ENCODE measurements at regions not wholly inside any gene's neighbourhood (a gene's known extent, or its start where the extent isn't known, plus 50 kb on each side); places are given as distances from the start of the nearest gene placed in this dataset.

DNA sequence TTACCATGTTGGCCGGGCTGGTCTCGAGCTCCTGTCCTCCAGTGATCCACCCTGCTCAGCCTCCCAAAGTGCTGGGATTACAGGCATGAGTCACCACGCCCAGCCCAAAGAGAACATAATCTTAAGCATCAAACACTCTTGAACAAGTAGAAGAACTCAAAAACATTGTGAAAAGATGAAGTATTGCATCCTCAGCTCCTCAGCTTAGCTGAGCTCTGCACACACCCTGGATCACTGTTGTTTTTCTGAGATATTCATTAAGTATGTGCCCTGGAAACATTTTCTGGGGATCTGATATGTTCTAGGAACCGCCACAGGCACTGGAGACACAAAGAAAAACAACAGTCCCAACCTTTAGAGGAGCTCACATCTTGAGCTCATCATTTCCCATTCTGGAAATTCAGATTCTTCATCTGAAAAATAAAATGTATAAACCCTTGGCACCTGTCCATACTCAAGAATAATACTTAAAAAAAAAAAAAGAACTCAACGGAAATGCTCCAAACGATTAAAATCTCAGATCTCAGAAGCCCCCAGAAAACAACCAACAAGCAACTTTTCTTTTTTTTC, 62.2 kb upstream of the ZNF462 start:
- Mint-ChIP-seq H3K9me3 (peaks cover 8% of the 10 kb centered on the region), H3K27me3 (ENCODE audit: low read depth) (no peaks in the 10 kb centered on the region), H3K4me3 (no peak overlapping the region), H3K4me1 (peaks cover 6% of the 10 kb centered on the region; the same call in 1 of the 2 replicates), H3K36me3 (no peaks in the 10 kb centered on the region), H3K27ac (no peak overlapping the region)
- TF ChIP-seq, protein P1, sequence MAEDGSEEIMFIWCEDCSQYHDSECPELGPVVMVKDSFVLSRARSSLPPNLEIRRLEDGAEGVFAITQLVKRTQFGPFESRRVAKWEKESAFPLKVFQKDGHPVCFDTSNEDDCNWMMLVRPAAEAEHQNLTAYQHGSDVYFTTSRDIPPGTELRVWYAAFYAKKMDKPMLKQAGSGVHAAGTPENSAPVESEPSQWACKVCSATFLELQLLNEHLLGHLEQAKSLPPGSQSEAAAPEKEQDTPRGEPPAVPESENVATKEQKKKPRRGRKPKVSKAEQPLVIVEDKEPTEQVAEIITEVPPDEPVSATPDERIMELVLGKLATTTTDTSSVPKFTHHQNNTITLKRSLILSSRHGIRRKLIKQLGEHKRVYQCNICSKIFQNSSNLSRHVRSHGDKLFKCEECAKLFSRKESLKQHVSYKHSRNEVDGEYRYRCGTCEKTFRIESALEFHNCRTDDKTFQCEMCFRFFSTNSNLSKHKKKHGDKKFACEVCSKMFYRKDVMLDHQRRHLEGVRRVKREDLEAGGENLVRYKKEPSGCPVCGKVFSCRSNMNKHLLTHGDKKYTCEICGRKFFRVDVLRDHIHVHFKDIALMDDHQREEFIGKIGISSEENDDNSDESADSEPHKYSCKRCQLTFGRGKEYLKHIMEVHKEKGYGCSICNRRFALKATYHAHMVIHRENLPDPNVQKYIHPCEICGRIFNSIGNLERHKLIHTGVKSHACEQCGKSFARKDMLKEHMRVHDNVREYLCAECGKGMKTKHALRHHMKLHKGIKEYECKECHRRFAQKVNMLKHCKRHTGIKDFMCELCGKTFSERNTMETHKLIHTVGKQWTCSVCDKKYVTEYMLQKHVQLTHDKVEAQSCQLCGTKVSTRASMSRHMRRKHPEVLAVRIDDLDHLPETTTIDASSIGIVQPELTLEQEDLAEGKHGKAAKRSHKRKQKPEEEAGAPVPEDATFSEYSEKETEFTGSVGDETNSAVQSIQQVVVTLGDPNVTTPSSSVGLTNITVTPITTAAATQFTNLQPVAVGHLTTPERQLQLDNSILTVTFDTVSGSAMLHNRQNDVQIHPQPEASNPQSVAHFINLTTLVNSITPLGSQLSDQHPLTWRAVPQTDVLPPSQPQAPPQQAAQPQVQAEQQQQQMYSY (CRISPR knock-in tag; IDR thresholded peaks at IDR 0.05): no peak
- TF ChIP-seq, protein P2, sequence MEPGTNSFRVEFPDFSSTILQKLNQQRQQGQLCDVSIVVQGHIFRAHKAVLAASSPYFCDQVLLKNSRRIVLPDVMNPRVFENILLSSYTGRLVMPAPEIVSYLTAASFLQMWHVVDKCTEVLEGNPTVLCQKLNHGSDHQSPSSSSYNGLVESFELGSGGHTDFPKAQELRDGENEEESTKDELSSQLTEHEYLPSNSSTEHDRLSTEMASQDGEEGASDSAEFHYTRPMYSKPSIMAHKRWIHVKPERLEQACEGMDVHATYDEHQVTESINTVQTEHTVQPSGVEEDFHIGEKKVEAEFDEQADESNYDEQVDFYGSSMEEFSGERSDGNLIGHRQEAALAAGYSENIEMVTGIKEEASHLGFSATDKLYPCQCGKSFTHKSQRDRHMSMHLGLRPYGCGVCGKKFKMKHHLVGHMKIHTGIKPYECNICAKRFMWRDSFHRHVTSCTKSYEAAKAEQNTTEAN (CRISPR knock-in tag; IDR thresholded peaks at IDR 0.05): no peak
- TF ChIP-seq, protein P3, sequence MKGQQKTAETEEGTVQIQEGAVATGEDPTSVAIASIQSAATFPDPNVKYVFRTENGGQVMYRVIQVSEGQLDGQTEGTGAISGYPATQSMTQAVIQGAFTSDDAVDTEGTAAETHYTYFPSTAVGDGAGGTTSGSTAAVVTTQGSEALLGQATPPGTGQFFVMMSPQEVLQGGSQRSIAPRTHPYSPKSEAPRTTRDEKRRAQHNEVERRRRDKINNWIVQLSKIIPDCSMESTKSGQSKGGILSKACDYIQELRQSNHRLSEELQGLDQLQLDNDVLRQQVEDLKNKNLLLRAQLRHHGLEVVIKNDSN (CRISPR knock-in tag; IDR thresholded peaks at IDR 0.05): no peak
- TF ChIP-seq OVOL2 (CRISPR knock-in tag; IDR thresholded peaks at IDR 0.05; ENCODE audit: borderline replicate concordance) (no peak), ZBTB21 (CRISPR knock-in tag; IDR thresholded peaks at IDR 0.05; ENCODE audit: borderline replicate concordance) (no peak), RELA (CRISPR knock-in tag; IDR thresholded peaks at IDR 0.05; ENCODE audit: borderline replicate concordance) (no peak), NR3C1 (CRISPR knock-in tag; conservative IDR thresholded peaks at IDR 0.05; ENCODE audit: low read depth) (no peak), IRF2 (CRISPR knock-in tag; IDR thresholded peaks at IDR 0.05; ENCODE audit: borderline replicate concordance, low read depth) (no peak), ZNF263 (CRISPR knock-in tag; IDR thresholded peaks at IDR 0.05; ENCODE audit: low read depth) (no peak), NFATC4 (CRISPR knock-in tag; IDR thresholded peaks at IDR 0.05) (no peak)
- TF ChIP-seq, protein P4, sequence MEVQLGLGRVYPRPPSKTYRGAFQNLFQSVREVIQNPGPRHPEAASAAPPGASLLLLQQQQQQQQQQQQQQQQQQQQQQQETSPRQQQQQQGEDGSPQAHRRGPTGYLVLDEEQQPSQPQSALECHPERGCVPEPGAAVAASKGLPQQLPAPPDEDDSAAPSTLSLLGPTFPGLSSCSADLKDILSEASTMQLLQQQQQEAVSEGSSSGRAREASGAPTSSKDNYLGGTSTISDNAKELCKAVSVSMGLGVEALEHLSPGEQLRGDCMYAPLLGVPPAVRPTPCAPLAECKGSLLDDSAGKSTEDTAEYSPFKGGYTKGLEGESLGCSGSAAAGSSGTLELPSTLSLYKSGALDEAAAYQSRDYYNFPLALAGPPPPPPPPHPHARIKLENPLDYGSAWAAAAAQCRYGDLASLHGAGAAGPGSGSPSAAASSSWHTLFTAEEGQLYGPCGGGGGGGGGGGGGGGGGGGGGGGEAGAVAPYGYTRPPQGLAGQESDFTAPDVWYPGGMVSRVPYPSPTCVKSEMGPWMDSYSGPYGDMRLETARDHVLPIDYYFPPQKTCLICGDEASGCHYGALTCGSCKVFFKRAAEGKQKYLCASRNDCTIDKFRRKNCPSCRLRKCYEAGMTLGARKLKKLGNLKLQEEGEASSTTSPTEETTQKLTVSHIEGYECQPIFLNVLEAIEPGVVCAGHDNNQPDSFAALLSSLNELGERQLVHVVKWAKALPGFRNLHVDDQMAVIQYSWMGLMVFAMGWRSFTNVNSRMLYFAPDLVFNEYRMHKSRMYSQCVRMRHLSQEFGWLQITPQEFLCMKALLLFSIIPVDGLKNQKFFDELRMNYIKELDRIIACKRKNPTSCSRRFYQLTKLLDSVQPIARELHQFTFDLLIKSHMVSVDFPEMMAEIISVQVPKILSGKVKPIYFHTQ (CRISPR knock-in tag; IDR thresholded peaks at IDR 0.05): no peak
- TF ChIP-seq, protein P5, sequence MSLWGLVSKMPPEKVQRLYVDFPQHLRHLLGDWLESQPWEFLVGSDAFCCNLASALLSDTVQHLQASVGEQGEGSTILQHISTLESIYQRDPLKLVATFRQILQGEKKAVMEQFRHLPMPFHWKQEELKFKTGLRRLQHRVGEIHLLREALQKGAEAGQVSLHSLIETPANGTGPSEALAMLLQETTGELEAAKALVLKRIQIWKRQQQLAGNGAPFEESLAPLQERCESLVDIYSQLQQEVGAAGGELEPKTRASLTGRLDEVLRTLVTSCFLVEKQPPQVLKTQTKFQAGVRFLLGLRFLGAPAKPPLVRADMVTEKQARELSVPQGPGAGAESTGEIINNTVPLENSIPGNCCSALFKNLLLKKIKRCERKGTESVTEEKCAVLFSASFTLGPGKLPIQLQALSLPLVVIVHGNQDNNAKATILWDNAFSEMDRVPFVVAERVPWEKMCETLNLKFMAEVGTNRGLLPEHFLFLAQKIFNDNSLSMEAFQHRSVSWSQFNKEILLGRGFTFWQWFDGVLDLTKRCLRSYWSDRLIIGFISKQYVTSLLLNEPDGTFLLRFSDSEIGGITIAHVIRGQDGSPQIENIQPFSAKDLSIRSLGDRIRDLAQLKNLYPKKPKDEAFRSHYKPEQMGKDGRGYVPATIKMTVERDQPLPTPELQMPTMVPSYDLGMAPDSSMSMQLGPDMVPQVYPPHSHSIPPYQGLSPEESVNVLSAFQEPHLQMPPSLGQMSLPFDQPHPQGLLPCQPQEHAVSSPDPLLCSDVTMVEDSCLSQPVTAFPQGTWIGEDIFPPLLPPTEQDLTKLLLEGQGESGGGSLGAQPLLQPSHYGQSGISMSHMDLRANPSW (CRISPR knock-in tag; conservative IDR thresholded peaks at IDR 0.05; ENCODE audit: low read depth): no peak
- TF ChIP-seq, protein P6, sequence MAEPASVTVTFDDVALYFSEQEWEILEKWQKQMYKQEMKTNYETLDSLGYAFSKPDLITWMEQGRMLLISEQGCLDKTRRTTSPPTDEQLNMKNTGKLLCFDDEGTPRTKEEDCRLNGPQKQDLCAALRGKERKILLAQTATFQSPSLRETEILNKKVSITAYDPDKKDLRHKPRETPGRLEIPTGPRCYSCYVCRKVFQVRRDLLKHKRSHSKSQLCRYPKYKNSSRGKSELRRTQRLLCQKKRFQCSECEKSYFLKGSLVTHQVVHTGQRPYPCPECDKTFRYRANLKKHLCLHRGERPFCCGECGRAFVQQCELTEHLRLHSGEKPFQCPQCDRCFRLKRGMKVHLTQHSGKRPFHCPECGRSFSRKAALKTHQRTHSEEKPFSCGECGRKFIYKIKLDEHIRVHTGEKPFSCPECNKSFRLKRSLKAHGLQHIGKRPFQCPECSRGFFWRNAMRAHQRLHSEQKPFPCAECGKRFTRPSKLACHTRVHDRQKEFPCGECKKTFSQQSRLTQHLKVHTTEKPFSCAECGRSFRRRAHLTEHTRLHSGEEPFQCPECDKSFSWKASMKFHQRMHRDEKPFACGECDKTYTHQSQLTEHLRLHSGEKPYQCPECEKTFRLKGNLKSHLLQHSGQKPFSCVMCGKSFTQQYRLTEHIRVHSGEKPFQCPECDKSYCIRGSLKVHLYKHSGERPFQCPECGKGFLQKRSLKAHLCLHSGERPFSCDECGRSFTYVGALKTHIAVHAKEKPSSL (CRISPR knock-in tag; conservative IDR thresholded peaks at IDR 0.05): no peak
- DNase-seq (ENCODE audit: low spot score) (no peak), ATAC-seq (no peak)
- ChIA-PET CTCF (no interaction called here), POLR2A (no interaction called here)

Measured in WTC11 (cell line).